Thoracic aorta (tissue), 2 donors: ENCODE measurements at regions not wholly inside any gene's neighbourhood (a gene's known extent, or its start where the extent isn't known, plus 50 kb on each side); places are given as distances from the start of the nearest gene placed in this dataset.

Experiments used
- ATAC-seq: fragments of 150-250 bp; one replicate; pipeline ENCODE4 v1.8.0; 2017; ENCODE audit warnings: low read depth; ENCODE audit not compliant: insufficient number of reproducible peaks, low FRiP score
- DNase-seq: peaks from one replicate; pipeline ENCODE4 v3.0.0-alpha.2; 2020; ENCODE audit warnings: low spot score
- H3K27ac ChIP-seq, 2 donors: fragments of 200-600 bp; sonication (generic); 1 replicate in 1 of 2; 2 replicates in 1 of 2; pipeline ENCODE4 v1.5.1; 2016; ENCODE audit warnings: mild to moderate bottlenecking in 2 of 2, moderate library complexity in 2 of 2
- H3K27me3 ChIP-seq: fragments of 200-600 bp; sonication (generic); replicated peaks from 2 replicates; pipeline ENCODE4 v1.6.0; 2016; ENCODE audit warnings: mild to moderate bottlenecking; ENCODE audit not compliant: insufficient read depth
- H3K36me3 ChIP-seq: fragments of 200-600 bp; sonication (generic); one replicate; pipeline ENCODE4 v1.5.1; 2016
- H3K4me1 ChIP-seq, 2 donors: fragments of 200-600 bp; sonication (generic); 1 replicate in 1 of 2; 2 replicates in 1 of 2; pipeline versions ENCODE4 v1.5.1 to v1.6.0; 2016; ENCODE audit warnings: low read depth in 2 of 2, mild to moderate bottlenecking in 1 of 2; ENCODE audit not compliant: control insufficient read depth in 1 of 2
- H3K4me3 ChIP-seq: fragments of 200-600 bp; sonication (generic); 2 replicates; pipeline ENCODE4 v1.5.1; 2016; ENCODE audit warnings: mild to moderate bottlenecking
- H3K9me3 ChIP-seq: fragments of 200-600 bp; sonication (generic); 2 replicates; pipeline ENCODE4 v1.5.1; 2016
- CTCF ChIP-seq: fragments of 200-600 bp; sonication (generic); IDR thresholded peaks from one replicate; pipeline ENCODE4 v1.5.1; 2019; ENCODE audit warnings: antibody characterized with exemption

- Histone ChIP-seq H3K27ac (no peak overlapping the region), H3K4me1 (no peaks in the 10 kb centered on the region), H3K4me3 (no peak overlapping the region), H3K27me3 (no peaks in the 10 kb centered on the region), H3K36me3 (no peaks in the 10 kb centered on the region), H3K9me3 (no peaks in the 10 kb centered on the region)
- DNase-seq (no peak), ATAC-seq (no peak)
- TF ChIP-seq CTCF, result no peak
Measured at GRCh38 chr22:25437414-25438160, 126.9 kb upstream of the GRK3 start.

- no peak for TF ChIP-seq CTCF
- Histone ChIP-seq H3K9me3 (no peaks in the 10 kb centered on the region), H3K36me3 (no peaks in the 10 kb centered on the region), H3K4me1 (peaks cover 15 to 34% of the 10 kb centered on the region in 2 donors), H3K27ac (no peak overlapping the region), H3K4me3 (no peak overlapping the region), H3K27me3 (no peaks in the 10 kb centered on the region)
- ATAC-seq (no peak), DNase-seq (no peak)
Measured at GRCh38 chr22:25447067-25447685, 117.3 kb upstream of the GRK3 start.

DNA sequence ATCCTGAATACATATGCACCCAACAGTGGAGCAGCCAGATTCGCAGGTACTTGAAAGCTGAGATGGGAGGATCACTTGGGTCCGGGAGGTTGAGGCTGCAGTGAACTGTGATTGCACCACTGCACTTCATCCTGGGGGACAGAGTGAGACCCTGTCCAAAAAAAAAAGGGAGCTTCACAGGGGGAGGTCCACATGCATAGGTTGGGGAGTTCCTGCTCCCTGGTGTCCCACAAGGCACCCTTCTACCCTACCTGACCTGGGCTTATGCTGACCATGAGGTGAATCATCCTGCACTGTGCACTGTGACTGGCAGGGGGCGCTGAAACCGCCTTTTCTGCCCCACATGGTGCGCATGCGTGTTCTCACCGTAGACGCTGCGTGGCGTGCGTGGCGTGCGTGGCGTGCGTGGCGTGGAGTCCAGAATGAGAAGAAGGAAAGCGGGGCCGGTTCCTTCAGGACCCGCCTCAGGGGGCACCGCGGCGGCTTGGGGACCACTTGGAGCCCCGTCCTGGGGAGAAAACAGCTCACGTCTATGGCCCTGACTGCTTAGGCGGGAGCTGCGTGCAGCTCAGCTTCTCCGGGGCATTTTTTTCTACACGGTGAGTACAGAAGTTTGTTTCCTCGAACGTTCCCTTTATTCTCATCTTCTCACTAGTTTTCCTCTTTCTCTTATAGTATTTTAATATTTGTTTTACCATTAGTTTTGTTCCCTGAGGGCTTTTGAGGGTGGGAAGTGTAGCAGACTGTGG, 116.6 kb upstream of the GRK3 start:
- peaks cover 20 to 41% of the 10 kb centered on the region in 2 donors for H3K4me1 ChIP-seq
- no peaks in the 10 kb centered on the region for H3K36me3 ChIP-seq
- H3K9me3 ChIP-seq, result no peaks in the 10 kb centered on the region
- H3K27me3 ChIP-seq, result no peaks in the 10 kb centered on the region
- peak overlapping the region; percentile 95 for H3K4me3 ChIP-seq
- peak overlapping the region; percentile 74 to 75 for H3K27ac ChIP-seq
- DNase-seq (peak; percentile 51), ATAC-seq (peak; percentile 79)
- peak; percentile 94 for TF ChIP-seq CTCF

GRCh38 chr22:25448435-25449051, 115.9 kb upstream of the GRK3 start:
- no peak for ATAC-seq
- no peak for TF ChIP-seq CTCF
- Histone ChIP-seq H3K9me3 (no peaks in the 10 kb centered on the region), H3K4me1 (peaks cover 21 to 41% of the 10 kb centered on the region in 2 donors), H3K27ac (peak overlapping the region; percentile 74 to 75), H3K27me3 (no peaks in the 10 kb centered on the region), H3K4me3 (peak overlapping the region; percentile 95), H3K36me3 (peaks cover under 1% of the 10 kb centered on the region)
- no peak for DNase-seq
